Astrocyte of the hippocampus (primary cell): ENCODE measurements at regions not wholly inside any gene's neighbourhood (a gene's known extent, or its start where the extent isn't known, plus 50 kb on each side); places are given as distances from the start of the nearest gene placed in this dataset.
A peak's percentile ranks its signal among the peaks of the same experiment; 100 is the strongest.
"Not testable (repeated sequence)": the region's sequence is repeated elsewhere in the genome, so short reads cannot be mapped to it uniquely, and the experiment has no call there.

Source experiments
- DNase-seq: peaks from one replicate; pipeline ENCODE4 v3.0.0; 2011; ENCODE audit warnings: low read depth, low spot score

DNA sequence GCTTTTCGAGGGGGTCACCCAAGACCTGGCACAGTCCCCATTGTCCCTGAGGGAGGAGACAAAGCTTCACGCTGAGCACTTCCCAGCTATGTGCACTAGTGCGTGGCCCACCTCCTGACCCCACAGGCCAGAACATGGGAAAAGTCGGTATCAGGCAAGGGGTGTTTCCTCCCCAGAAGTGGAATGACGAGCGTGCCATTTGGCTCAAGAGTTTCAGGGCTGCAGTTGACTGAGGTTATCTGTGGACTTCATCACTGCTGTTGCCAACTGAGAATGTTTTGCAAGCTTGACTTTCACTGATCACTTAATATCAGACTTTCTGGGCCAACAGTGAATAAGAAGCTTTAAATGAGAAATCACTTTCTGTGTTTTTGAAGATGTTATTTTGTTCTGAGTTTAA lies 137.0 kb upstream of the AFDN start:
- no peak for DNase-seq

- DNase-seq = not testable (repeated sequence)
Measured at GRCh38 chr6:167690167-167690922, 136.4 kb upstream of the AFDN start.

GRCh38 chr6:167690931-167691330 lies 135.8 kb upstream of the AFDN start:
- no peak for DNase-seq

DNA sequence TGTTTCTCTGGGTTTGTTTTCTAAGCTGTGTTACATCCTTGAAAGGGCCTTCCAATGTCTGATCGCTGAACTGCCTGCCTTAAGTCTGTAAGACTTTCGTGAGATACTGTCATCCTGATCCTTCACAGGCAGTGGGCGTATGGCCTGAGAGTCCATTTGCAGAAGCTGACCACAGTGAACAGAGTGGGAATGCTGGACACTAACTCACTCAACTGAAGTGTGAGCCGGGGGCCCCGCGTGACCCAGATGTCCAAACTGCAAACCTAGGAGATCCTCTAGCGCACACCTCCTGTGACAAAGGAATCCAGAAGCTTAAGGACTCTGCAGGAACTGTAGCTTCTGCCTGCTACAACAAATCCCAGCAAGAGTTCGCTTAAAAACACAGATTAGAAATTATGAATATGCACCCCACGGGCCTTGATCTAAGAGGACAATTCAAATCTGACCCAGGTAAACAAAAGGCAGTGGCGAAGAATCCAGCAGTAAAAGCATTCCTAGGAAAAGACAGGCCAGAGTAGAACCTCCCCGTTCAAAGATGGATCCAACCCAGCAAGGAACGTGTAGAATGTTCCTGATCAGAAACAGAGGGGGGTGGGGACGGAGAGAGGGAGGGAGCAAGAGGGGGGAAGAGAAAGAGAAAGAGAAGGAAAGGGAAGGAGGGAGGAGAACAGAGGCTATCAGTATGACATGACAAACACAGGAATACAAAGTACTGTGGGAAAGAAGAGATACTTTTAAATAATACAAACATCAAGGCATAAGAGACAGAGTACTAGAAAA lies 135.0 kb upstream of the AFDN start:
- DNase-seq = no peak

DNA sequence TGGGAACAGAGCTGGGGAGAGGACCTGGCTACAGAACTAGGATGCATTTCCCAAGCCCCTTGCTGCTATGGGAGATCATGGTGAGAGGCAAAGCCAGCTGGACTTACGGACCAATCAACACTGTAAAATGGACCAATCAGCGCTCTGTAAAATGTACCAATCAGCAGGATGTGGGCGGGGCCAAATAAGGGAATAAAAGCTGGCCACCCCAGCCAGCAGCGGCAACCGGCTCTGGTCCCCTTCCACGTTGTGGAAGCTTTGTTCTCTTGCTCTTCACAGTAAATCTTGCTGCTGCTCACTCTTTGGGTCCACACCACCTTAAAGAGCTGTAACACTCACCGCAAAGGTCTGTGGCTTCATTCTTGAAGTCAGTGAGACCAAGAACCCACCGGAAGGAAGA lies 133.2 kb upstream of the AFDN start:
- DNase-seq = not testable (repeated sequence)

GRCh38 chr6:167695831-167696230 lies 130.9 kb upstream of the AFDN start:
- DNase-seq = no peak

GRCh38 chr6:167696296-167696695 lies 130.4 kb upstream of the AFDN start:
- no peak for DNase-seq

DNA sequence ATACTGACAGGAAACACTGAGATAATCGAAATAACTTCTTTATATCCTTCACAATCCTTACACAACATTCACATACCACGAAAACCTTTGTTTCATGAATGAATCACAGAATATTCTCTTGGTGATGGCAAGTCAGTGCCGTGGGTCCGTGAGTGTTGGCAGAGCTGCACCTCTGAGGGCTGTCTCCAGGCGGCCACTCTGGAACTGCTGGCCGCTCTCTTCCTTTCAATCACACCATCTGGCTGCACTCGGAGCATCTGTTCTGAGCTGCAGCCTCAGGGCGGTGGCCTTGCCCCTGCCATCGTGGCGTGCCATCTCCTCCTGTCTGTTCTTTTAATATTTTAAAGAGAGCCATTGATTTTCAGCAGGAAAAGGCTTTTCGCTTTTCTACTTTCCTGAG lies 129.4 kb upstream of the AFDN start:
- DNase-seq = peak; percentile 57

- DNase-seq = no peak
Measured at GRCh38 chr6:167698540-167698939, 128.2 kb upstream of the AFDN start.

DNA sequence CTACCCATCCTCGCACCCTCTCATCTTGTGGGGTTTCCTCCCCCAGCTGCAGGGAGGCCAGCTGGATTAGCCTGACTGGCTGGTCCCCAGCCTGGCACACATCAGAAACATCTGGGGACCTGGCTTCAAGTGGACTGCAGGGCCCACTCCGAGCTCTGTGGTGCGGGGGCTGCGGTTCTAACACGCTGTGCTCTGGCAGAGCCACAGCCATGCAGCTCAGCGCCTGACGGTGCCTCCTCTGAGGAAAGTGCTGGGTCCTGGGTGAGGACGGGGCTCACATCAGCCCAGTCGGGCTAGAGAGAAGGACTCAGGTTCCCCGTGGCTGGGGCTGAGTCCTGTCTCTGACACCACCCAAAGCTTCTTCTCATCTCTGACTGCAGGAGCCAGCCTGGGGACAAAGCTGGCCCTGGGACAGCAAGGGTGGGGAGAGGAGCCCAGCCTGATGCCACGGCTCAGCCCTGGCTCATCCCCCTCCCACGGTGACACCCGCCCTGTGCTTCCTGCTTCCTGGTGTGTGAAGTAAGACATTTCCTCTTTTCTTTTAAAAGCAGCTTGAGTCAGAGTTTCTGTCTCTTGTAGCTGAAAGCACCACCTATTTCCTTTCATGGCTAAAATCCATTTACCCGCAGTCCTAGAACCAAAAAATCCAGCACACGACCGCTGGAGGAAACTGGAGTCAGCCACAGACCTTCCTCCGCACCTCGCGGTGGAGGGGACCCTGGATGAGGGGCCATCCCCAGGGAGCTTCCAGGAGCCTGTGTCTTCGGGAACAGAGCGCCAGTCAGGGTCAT lies 127.4 kb upstream of the AFDN start:
- DNase-seq = no peak

- DNase-seq = no peak
Measured at GRCh38 chr6:167700199-167700598, 126.5 kb upstream of the AFDN start.

- no peak for DNase-seq
Measured at GRCh38 chr6:167701010-167701409, 125.7 kb upstream of the AFDN start.

- DNase-seq = no peak
Measured at GRCh38 chr6:167702241-167702827, 124.4 kb upstream of the AFDN start.

DNA sequence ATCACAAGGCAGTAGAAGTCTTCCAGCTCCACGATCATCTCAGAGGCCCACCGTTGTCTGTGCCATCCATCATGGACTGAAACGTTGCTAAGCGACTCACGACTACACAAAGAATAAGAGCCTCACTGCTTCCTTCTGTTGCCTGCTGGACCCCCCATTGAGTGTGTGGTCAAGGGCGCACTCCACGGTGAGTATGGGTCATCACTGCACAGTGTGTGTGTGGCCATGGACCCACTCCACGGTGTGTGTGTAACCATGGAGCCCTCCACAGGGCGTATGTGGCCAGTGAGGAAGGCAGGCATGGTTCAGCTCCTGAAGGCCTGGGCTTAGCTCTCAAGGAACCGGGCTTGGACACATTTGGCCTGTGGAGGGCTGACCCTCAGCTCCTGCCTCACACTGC lies 123.4 kb upstream of the AFDN start:
- DNase-seq = no peak

- no peak for DNase-seq
Measured at GRCh38 chr6:167703781-167704180, 122.9 kb upstream of the AFDN start.

DNA sequence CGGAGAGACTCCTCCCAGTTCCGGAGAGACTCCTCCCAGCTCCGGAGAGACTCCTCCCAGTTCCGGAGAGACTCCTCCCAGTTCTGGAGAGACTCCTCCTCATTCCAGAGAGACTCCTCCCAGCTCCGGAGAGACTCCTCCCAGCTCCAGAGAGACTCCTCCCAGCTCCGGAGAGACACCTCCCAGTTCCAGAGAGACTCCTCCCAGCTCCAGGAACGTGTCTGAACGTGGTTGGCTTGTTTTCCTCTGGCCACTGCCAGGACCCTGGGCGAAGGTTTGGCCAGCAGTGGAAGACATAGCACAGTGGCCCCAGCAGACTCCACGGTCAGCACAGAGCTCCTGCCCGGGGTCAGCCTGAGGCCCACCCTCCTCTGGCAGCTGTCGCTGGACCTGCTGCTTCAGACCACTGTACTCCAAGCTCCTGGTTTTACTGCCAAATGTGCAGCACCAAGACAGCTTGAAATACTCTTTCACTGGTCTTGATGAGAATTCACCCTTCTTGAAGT lies 122.3 kb upstream of the AFDN start:
- no peak for DNase-seq

- DNase-seq = no peak
Measured at GRCh38 chr6:167705211-167705750, 121.4 kb upstream of the AFDN start.

- DNase-seq = no peak
Measured at GRCh38 chr6:167706313-167707109, 120.2 kb upstream of the AFDN start.

DNA sequence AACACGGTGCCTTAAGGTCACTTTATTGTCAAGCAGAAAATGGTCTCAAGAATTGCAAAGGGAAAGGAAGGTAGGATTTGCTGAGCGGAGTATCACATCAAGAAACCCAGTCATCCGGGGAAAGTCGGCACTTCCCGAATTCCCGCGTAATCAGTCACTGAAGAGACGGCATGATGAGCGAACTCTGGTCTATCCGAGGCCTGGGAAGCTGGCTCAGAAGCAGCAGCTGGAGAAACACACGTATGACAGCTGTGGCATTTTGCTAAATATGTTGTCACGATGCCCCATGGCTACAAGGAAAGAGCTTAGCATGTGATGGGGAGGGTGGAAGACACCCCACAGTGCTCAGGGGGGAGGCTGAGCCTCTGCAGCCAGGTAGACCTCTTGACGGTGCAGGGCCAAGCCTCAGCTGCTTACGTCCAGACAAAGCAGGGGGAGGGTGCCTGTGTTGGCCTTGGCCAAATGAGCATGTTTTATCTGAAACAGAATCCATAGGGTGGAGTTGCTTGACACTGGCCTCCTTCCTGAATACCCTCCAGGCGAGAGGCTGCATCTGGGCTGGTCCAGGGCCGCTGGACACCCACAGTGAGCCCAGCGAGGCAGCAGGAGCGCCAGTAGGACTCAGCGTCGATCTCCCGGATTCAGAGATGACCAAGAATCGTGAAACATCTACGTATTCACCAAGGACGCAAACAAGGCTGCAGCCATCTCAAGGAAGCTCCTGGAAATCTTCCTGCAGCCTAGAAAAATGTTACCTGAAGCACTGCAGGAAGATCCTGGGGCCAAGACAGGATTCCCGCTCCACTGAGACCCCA lies 118.8 kb upstream of the AFDN start:
- no peak for DNase-seq
